HFFc6 (cell line): ENCODE measurements at regions not wholly inside any gene's neighbourhood (a gene's known extent, or its start where the extent isn't known, plus 50 kb on each side); places are given as distances from the start of the nearest gene placed in this dataset.

Source experiments
- DNase-seq: peaks from one replicate; pipeline ENCODE4 v3.0.0-alpha.2; 2018
- H3K27ac Mint-ChIP-seq: 2 replicates; pipeline ENCODE4 v1.8.0; 2020; ENCODE audit warnings: mild to moderate bottlenecking, mixed read lengths
- H3K27me3 Mint-ChIP-seq: 2 replicates; pipeline ENCODE4 v1.8.0; 2021; ENCODE audit warnings: mild to moderate bottlenecking, moderate library complexity, mixed read lengths; ENCODE audit not compliant: insufficient read depth
- H3K36me3 Mint-ChIP-seq: 2 replicates; pipeline ENCODE4 v1.8.0; 2021; ENCODE audit warnings: low read depth, mixed read lengths
- H3K4me1 Mint-ChIP-seq: 2 replicates; pipeline ENCODE4 v1.8.0; 2020; ENCODE audit warnings: low read depth, mixed read lengths
- H3K4me3 Mint-ChIP-seq: 2 replicates; pipeline ENCODE4 v1.8.0; 2020; ENCODE audit warnings: mild to moderate bottlenecking, moderate library complexity, mixed read lengths
- H3K9me3 Mint-ChIP-seq: 2 replicates; pipeline ENCODE4 v1.8.0; 2020; ENCODE audit warnings: mild to moderate bottlenecking, mixed read lengths
- CTCF ChIP-seq: fragments of 200-600 bp; sonication (generic); IDR thresholded peaks from 2 replicates; pipeline ENCODE4 v1.5.0; 2021; ENCODE audit warnings: antibody characterized with exemption, mild to moderate bottlenecking

GRCh38 chrY:13537919-13538318, 58.1 kb upstream of the UTY start:
- no peaks in the 10 kb centered on the region for H3K36me3 Mint-ChIP-seq
- DNase-seq, result no peak
- H3K9me3 Mint-ChIP-seq, result no peaks in the 10 kb centered on the region; the same call in none of the 2 replicates
- no peaks in the 10 kb centered on the region for H3K4me1 Mint-ChIP-seq
- H3K4me3 Mint-ChIP-seq, result no peak overlapping the region
- no peak for TF ChIP-seq CTCF
- H3K27me3 Mint-ChIP-seq, result no peaks in the 10 kb centered on the region
- H3K27ac Mint-ChIP-seq, result no peak overlapping the region
